GM23338 (cell line): ENCODE measurements at regions not wholly inside any gene's neighbourhood (a gene's known extent, or its start where the extent isn't known, plus 50 kb on each side); places are given as distances from the start of the nearest gene placed in this dataset.
A peak's percentile ranks its signal among the peaks of the same experiment; 100 is the strongest.

Source experiments
- ATAC-seq: fragments of 200-7000 bp; cut with Tn5 transposase; 3 replicates; pipeline ENCODE4 v1.9.1; 2020
- DNase-seq: peaks from one replicate; pipeline ENCODE4 v3.0.0-alpha.2; 2015; ENCODE audit warnings: low spot score
- H2AFZ ChIP-seq: fragments of 200-600 bp; sonication (generic); 2 replicates; pipeline ENCODE4 v1.8.0; 2016; ENCODE audit warnings: antibody characterized with exemption, mild to moderate bottlenecking, moderate library complexity
- H3F3A ChIP-seq: fragments of 200-600 bp; sonication (generic); replicated peaks from 2 replicates; pipeline ENCODE4 v1.8.0; 2017; ENCODE audit warnings: antibody characterized with exemption, mixed run types, low read depth
- H3K27ac ChIP-seq: fragments of 200-600 bp; sonication (generic); 2 replicates; pipeline ENCODE4 v1.6.1; 2016; ENCODE audit warnings: low read depth
- H3K27me3 ChIP-seq: fragments of 200-600 bp; sonication (generic); 2 replicates; pipeline ENCODE4 v1.8.0; 2016; ENCODE audit warnings: mild to moderate bottlenecking, mixed run types, moderate library complexity; ENCODE audit not compliant: insufficient read depth
- H3K36me3 ChIP-seq: fragments of 200-600 bp; sonication (generic); 2 replicates; pipeline ENCODE4 v1.8.0; 2016; ENCODE audit warnings: mild to moderate bottlenecking; ENCODE audit not compliant: insufficient read depth
- H3K4me1 ChIP-seq: fragments of 200-600 bp; sonication (generic); 2 replicates; pipeline ENCODE4 v1.8.0; 2016; ENCODE audit warnings: mild to moderate bottlenecking, moderate library complexity; ENCODE audit not compliant: insufficient read depth
- H3K4me2 ChIP-seq: fragments of 200-600 bp; sonication (generic); 2 replicates; pipeline ENCODE4 v1.7.1; 2017; ENCODE audit warnings: mixed run types
- H3K4me3 ChIP-seq: fragments of 200-600 bp; sonication (generic); 2 replicates; pipeline ENCODE4 v1.6.1; 2016; ENCODE audit warnings: mixed run types
- H3K79me2 ChIP-seq: fragments of 200-600 bp; sonication (generic); replicated peaks from 2 replicates; pipeline ENCODE4 v1.8.0; 2017; ENCODE audit warnings: mild to moderate bottlenecking; ENCODE audit not compliant: insufficient read depth
- H3K9me2 ChIP-seq: fragments of 200-600 bp; sonication (generic); 2 replicates; pipeline ENCODE4 v1.8.0; 2017; ENCODE audit not compliant: insufficient read depth
- H4K20me1 ChIP-seq: fragments of 200-600 bp; sonication (generic); replicated peaks from 2 replicates; pipeline ENCODE4 v1.8.0; 2017; ENCODE audit warnings: mild to moderate bottlenecking; ENCODE audit not compliant: insufficient read depth
- H3K27ac Mint-ChIP-seq: 2 replicates; pipeline ENCODE4 v1.8.0; 2020; ENCODE audit warnings: inconsistent platforms, mild to moderate bottlenecking, moderate library complexity, mixed read lengths
- H3K27me3 Mint-ChIP-seq: 3 replicates; pipeline ENCODE4 v1.8.0; 2022; ENCODE audit warnings: low read depth, mild to moderate bottlenecking, moderate library complexity, mixed read lengths, inconsistent platforms; ENCODE audit not compliant: insufficient read depth, poor library complexity
- H3K36me3 Mint-ChIP-seq: 3 replicates; pipeline ENCODE4 v1.8.0; 2021; ENCODE audit warnings: low read depth, mild to moderate bottlenecking, inconsistent platforms, moderate library complexity, mixed read lengths
- H3K4me1 Mint-ChIP-seq: 3 replicates; pipeline ENCODE4 v1.8.0; 2020; ENCODE audit warnings: mild to moderate bottlenecking, inconsistent platforms, mixed read lengths
- H3K4me3 Mint-ChIP-seq: 3 replicates; pipeline ENCODE4 v1.8.0; 2021; ENCODE audit warnings: moderate library complexity, mild to moderate bottlenecking, inconsistent platforms, mixed read lengths
- H3K9me3 Mint-ChIP-seq: 3 replicates; pipeline ENCODE4 v1.8.0; 2020; ENCODE audit warnings: moderate library complexity, mild to moderate bottlenecking, inconsistent platforms, mixed read lengths
- EZH2 ChIP-seq: fragments of 200-600 bp; sonication (generic); IDR thresholded peaks from one replicate; pipeline ENCODE4 v1.8.0; 2017; ENCODE audit warnings: antibody characterized with exemption, mild to moderate bottlenecking, low read depth; ENCODE audit not compliant: unreplicated experiment
- EZH2phosphoT487 ChIP-seq: fragments of 200-600 bp; sonication (generic); IDR thresholded peaks from one replicate; pipeline ENCODE4 v1.8.1; 2018; ENCODE audit warnings: antibody characterized with exemption; ENCODE audit not compliant: unreplicated experiment
- POLR2AphosphoS5 ChIP-seq: IDR thresholded peaks from 2 replicates; pipeline ENCODE4 v1.6.1; 2016; ENCODE audit warnings: antibody characterized with exemption, low read depth
- ZNF114 ChIP-seq: fragments of 250-450 bp; sonication (Bioruptor Pico); IDR thresholded peaks from 2 replicates; pipeline ENCODE4 v1.5.0; 2020; ENCODE audit warnings: mild to moderate bottlenecking, moderate library complexity
- ZNF331 ChIP-seq: fragments of 250-450 bp; sonication (Bioruptor Pico); IDR thresholded peaks from 2 replicates; pipeline ENCODE4 v1.5.0; 2020; ENCODE audit warnings: low read depth, mild to moderate bottlenecking, moderate library complexity
- TF ChIP-seq, protein P1 (sequence below): fragments of 250-450 bp; sonication (Bioruptor Pico); IDR thresholded peaks from 2 replicates; pipeline ENCODE4 v1.5.0; 2020; ENCODE audit warnings: mild to moderate bottlenecking, moderate library complexity

DNA sequence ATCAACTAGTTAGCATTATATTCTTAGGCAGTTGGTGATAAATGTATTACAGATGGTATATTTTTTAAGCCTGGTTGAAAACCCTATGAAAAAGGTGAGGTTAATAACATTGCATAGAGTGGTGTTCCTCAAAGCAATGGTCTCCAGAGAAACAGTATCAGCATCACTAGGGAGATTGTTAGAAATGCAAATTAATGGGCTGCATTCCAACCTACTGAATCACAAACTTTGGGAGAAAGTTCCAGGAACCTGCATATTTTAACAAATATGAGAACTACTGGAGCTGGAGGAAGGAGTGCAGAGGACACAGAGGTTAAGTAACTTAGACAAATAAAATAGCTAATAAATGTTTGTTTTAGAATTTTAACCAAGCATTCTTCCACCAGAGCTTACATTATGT, 166.9 kb upstream of the PCDH10 start:
- Mint-ChIP-seq H3K36me3 (no peaks in the 10 kb centered on the region), H3K4me1 (peaks cover 24% of the 10 kb centered on the region), H3K27me3 (peaks cover 1% of the 10 kb centered on the region), H3K9me3 (no peaks in the 10 kb centered on the region; the same call in 2 of the 3 replicates), H3K27ac (peak overlapping the region; percentile 96; the same call in 1 of the 2 replicates), H3K4me3 (no peak overlapping the region)
- H3K4me2 ChIP-seq, result peak overlapping the region; percentile 40
- ATAC-seq (peak; percentile 81), DNase-seq (peak; percentile 74)
- no peaks in the 10 kb centered on the region for H3K9me2 ChIP-seq
- H2AFZ ChIP-seq, result no peak overlapping the region
- H3K27me3 ChIP-seq, result no peaks in the 10 kb centered on the region
- no peaks in the 10 kb centered on the region for H3K79me2 ChIP-seq
- H3F3A ChIP-seq, result no peaks in the 10 kb centered on the region
- no peaks in the 10 kb centered on the region for H4K20me1 ChIP-seq
- TF ChIP-seq EZH2phosphoT487 (no peak), ZNF114 (CRISPR knock-in tag) (no peak), POLR2AphosphoS5 (no peak)
- TF ChIP-seq, protein P1, sequence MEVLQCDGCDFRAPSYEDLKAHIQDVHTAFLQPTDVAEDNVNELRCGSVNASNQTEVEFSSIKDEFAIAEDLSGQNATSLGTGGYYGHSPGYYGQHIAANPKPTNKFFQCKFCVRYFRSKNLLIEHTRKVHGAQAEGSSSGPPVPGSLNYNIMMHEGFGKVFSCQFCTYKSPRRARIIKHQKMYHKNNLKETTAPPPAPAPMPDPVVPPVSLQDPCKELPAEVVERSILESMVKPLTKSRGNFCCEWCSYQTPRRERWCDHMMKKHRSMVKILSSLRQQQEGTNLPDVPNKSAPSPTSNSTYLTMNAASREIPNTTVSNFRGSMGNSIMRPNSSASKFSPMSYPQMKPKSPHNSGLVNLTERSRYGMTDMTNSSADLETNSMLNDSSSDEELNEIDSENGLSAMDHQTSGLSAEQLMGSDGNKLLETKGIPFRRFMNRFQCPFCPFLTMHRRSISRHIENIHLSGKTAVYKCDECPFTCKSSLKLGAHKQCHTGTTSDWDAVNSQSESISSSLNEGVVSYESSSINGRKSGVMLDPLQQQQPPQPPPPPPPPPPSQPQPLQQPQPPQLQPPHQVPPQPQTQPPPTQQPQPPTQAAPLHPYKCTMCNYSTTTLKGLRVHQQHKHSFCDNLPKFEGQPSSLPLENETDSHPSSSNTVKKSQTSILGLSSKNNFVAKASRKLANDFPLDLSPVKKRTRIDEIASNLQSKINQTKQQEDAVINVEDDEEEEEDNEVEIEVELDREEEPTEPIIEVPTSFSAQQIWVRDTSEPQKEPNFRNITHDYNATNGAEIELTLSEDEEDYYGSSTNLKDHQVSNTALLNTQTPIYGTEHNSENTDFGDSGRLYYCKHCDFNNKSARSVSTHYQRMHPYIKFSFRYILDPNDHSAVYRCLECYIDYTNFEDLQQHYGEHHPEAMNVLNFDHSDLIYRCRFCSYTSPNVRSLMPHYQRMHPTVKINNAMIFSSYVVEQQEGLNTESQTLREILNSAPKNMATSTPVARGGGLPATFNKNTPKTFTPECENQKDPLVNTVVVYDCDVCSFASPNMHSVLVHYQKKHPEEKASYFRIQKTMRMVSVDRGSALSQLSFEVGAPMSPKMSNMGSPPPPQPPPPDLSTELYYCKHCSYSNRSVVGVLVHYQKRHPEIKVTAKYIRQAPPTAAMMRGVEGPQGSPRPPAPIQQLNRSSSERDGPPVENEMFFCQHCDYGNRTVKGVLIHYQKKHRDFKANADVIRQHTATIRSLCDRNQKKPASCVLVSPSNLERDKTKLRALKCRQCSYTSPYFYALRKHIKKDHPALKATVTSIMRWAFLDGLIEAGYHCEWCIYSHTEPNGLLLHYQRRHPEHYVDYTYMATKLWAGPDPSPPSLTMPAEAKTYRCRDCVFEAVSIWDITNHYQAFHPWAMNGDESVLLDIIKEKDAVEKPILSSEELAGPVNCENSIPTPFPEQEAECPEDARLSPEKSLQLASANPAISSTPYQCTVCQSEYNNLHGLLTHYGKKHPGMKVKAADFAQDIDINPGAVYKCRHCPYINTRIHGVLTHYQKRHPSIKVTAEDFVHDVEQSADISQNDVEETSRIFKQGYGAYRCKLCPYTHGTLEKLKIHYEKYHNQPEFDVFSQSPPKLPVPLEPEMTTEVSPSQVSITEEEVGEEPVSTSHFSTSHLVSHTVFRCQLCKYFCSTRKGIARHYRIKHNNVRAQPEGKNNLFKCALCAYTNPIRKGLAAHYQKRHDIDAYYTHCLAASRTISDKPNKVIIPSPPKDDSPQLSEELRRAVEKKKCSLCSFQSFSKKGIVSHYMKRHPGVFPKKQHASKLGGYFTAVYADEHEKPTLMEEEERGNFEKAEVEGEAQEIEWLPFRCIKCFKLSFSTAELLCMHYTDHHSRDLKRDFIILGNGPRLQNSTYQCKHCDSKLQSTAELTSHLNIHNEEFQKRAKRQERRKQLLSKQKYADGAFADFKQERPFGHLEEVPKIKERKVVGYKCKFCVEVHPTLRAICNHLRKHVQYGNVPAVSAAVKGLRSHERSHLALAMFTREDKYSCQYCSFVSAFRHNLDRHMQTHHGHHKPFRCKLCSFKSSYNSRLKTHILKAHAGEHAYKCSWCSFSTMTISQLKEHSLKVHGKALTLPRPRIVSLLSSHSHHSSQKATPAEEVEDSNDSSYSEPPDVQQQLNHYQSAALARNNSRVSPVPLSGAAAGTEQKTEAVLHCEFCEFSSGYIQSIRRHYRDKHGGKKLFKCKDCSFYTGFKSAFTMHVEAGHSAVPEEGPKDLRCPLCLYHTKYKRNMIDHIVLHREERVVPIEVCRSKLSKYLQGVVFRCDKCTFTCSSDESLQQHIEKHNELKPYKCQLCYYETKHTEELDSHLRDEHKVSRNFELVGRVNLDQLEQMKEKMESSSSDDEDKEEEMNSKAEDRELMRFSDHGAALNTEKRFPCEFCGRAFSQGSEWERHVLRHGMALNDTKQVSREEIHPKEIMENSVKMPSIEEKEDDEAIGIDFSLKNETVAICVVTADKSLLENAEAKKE, result peak; percentile 75; the same call in 1 of the 2 replicates
- H3K4me3 ChIP-seq, result no peak overlapping the region
- H3K36me3 ChIP-seq, result no peaks in the 10 kb centered on the region
- H3K27ac ChIP-seq, result peak overlapping the region; percentile 85
- H3K4me1 ChIP-seq, result peaks cover 23% of the 10 kb centered on the region

DNA sequence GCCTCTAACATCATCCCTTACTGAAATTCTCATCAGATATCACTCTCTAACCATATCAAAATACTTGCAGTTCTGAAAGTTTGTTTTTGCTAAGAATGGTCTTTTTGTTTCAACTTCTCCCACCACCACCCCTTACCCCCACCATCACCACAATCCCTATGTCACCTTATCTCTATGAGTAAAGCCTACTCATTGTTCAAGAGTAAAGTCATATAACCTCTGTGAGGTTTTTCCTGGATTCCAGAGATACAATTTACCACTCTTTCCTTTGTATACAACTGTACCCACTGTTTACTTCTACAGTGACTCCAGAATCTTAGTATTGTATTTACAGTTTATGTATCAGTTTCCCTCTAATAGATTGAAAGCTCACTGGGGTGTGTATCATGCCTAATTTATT, 158.0 kb upstream of the PCDH10 start:
- H3K27me3 ChIP-seq, result no peaks in the 10 kb centered on the region
- H3K9me2 ChIP-seq, result no peaks in the 10 kb centered on the region
- DNase-seq (no peak), ATAC-seq (no peak)
- Mint-ChIP-seq H3K27me3 (no peaks in the 10 kb centered on the region), H3K27ac (no peak overlapping the region), H3K9me3 (no peaks in the 10 kb centered on the region), H3K36me3 (no peaks in the 10 kb centered on the region), H3K4me3 (no peak overlapping the region), H3K4me1 (peaks cover 3% of the 10 kb centered on the region; the same call in 1 of the 3 replicates)
- no peaks in the 10 kb centered on the region for H3F3A ChIP-seq
- H3K36me3 ChIP-seq, result no peaks in the 10 kb centered on the region
- H3K27ac ChIP-seq, result no peak overlapping the region
- H3K4me3 ChIP-seq, result no peak overlapping the region
- no peaks in the 10 kb centered on the region; the same call in 1 of the 2 replicates for H3K4me1 ChIP-seq
- no peak overlapping the region for H2AFZ ChIP-seq
- H3K4me2 ChIP-seq, result no peak overlapping the region
- no peaks in the 10 kb centered on the region for H3K79me2 ChIP-seq
- no peaks in the 10 kb centered on the region for H4K20me1 ChIP-seq
- TF ChIP-seq EZH2, result no peak
- TF ChIP-seq ZNF331 (CRISPR knock-in tag), result no peak
- TF ChIP-seq, protein P1, result no peak
